CD4-positive, alpha-beta T cell treated with Interferon alpha-2 for 1 hour (primary cell): ENCODE measurements at regions not wholly inside any gene's neighbourhood (a gene's known extent, or its start where the extent isn't known, plus 50 kb on each side); places are given as distances from the start of the nearest gene placed in this dataset.
"Not testable (repeated sequence)": the region's sequence is repeated elsewhere in the genome, so short reads cannot be mapped to it uniquely, and the experiment has no call there.

Experiments
- DNase-seq, 2 donors: peaks; one replicate each; pipeline ENCODE4 v3.0.0-alpha.2; 2020 to 2022

GRCh38 chr3:139116631-139117030 lies 71.9 kb upstream of the PRR23C start:
- not testable (repeated sequence) for DNase-seq

- DNase-seq = no peak
Observed at GRCh38 chr3:139117136-139117675, 72.5 kb upstream of the PRR23C start.

GRCh38 chr3:139117883-139118760 lies 73.4 kb upstream of the PRR23C start:
- DNase-seq = no peak

- DNase-seq = no peak
Observed at GRCh38 chr3:139118835-139119234, 74.1 kb upstream of the PRR23C start.

GRCh38 chr3:139119331-139120025 lies 74.8 kb upstream of the PRR23C start:
- DNase-seq = no peak

- DNase-seq = no peak
Observed at GRCh38 chr3:139120086-139121056, 75.7 kb upstream of the PRR23C start.

GRCh38 chr3:139121513-139122220 lies 77.0 kb upstream of the PRR23C start:
- DNase-seq = no peak

- DNase-seq = no peak
Observed at GRCh38 chr3:139122221-139122581, 77.5 kb upstream of the PRR23C start.

GRCh38 chr3:139122612-139123011 lies 77.9 kb upstream of the PRR23C start:
- DNase-seq = no peak

- DNase-seq = no peak
Observed at GRCh38 chr3:139123377-139124095, 78.8 kb upstream of the PRR23C start.

- DNase-seq = no peak
Observed at GRCh38 chr3:139124197-139124596, 79.5 kb upstream of the PRR23C start.

GRCh38 chr3:139127101-139127500 lies 82.4 kb upstream of the PRR23C start:
- DNase-seq = no peak

- DNase-seq = not testable (repeated sequence)
Observed at GRCh38 chr3:139127629-139128028, 82.9 kb upstream of the PRR23C start.

GRCh38 chr3:139128803-139129202 lies 84.1 kb upstream of the PRR23C start:
- no peak for DNase-seq

GRCh38 chr3:139129892-139130291 lies 85.2 kb upstream of the PRR23C start:
- DNase-seq = no peak

GRCh38 chr3:139130390-139131140 lies 85.9 kb upstream of the PRR23C start:
- no peak for DNase-seq

GRCh38 chr3:139131951-139132350 lies 87.3 kb upstream of the PRR23C start:
- DNase-seq = no peak

- DNase-seq = no peak
Observed at GRCh38 chr3:139132976-139133375, 88.3 kb upstream of the PRR23C start.

GRCh38 chr3:139134678-139135372 lies 90.1 kb upstream of the PRR23C start:
- no peak for DNase-seq

GRCh38 chr3:139135657-139136056 lies 91.0 kb upstream of the PRR23C start:
- DNase-seq = no peak
